ENCODE measurements at regions not wholly inside any gene's neighbourhood (a gene's known extent, or its start where the extent isn't known, plus 50 kb on each side); places are given as distances from the start of the nearest gene placed in this dataset.

DNA sequence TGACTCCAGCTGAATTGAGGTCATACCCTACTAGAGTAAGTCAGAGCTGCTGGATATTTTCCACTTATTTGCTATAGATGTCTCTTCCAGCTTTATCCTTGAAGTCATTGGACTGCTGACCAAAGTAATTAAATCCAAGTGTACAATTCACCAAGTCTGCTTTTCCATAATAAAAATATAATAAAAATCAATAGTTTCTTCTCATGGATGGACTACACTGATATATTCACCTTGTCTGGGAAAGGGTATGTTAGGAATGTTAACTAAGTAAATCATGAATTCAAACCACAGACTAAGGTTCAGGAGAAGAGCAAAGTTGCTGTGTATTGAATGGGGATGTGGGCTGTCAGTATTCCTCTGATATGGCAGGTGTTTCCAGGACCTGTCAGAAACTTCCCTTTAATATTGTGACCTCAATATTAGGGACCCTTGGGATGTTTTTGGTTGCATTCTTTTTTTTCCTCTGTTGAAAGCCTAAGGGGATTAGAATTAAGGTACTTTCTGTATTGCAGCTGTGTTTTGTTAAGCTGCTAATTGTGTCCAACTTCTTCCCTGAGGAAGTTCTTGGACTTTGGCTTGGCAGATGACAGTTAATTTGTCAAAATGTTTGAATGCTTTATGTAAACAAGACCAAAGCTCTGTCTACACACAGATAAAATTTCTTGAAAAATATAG, 284.0 kb downstream of the ATP23 start:
- Histone ChIP-seq H4K20me1 (ENCODE audit: low read depth, low read length) (no peaks in the 10 kb centered on the region), H3K36me3 (ENCODE audit: low read length) (no peaks in the 10 kb centered on the region), H3K9ac (ENCODE audit: low read length) (no peak overlapping the region), H2AFZ (ENCODE audit: low read depth, low read length, severe bottlenecking) (no peak overlapping the region), H3K4me3 (ENCODE audit: insufficient read depth, low read length, poor library complexity, severe bottlenecking) (no peak overlapping the region), H3K4me2 (ENCODE audit: low read depth, low read length, poor library complexity, severe bottlenecking) (no peak overlapping the region), H3K27me3 (ENCODE audit: low read length) (no peaks in the 10 kb centered on the region), H3K79me2 (ENCODE audit: insufficient read depth, low read length) (no peaks in the 10 kb centered on the region), H3F3A (ENCODE audit: insufficient read depth) (no peaks in the 10 kb centered on the region), H3K9me3 (ENCODE audit: insufficient read depth, low read length) (no peaks in the 10 kb centered on the region), H3K27ac (ENCODE audit: low read depth, low read length) (no peak overlapping the region), H3K9me2 (replicated peaks; ENCODE audit: insufficient read depth, low read length) (no peaks in the 10 kb centered on the region)
- TF ChIP-seq EZH2phosphoT487 (conservative IDR thresholded peaks at IDR 0.05; ENCODE audit: low read length): no peak
- TF ChIP-seq, protein P1, sequence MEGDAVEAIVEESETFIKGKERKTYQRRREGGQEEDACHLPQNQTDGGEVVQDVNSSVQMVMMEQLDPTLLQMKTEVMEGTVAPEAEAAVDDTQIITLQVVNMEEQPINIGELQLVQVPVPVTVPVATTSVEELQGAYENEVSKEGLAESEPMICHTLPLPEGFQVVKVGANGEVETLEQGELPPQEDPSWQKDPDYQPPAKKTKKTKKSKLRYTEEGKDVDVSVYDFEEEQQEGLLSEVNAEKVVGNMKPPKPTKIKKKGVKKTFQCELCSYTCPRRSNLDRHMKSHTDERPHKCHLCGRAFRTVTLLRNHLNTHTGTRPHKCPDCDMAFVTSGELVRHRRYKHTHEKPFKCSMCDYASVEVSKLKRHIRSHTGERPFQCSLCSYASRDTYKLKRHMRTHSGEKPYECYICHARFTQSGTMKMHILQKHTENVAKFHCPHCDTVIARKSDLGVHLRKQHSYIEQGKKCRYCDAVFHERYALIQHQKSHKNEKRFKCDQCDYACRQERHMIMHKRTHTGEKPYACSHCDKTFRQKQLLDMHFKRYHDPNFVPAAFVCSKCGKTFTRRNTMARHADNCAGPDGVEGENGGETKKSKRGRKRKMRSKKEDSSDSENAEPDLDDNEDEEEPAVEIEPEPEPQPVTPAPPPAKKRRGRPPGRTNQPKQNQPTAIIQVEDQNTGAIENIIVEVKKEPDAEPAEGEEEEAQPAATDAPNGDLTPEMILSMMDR (IDR thresholded peaks at IDR 0.05; ENCODE audit: insufficient read depth, low read length, poor library complexity, severe bottlenecking): no peak

DNA sequence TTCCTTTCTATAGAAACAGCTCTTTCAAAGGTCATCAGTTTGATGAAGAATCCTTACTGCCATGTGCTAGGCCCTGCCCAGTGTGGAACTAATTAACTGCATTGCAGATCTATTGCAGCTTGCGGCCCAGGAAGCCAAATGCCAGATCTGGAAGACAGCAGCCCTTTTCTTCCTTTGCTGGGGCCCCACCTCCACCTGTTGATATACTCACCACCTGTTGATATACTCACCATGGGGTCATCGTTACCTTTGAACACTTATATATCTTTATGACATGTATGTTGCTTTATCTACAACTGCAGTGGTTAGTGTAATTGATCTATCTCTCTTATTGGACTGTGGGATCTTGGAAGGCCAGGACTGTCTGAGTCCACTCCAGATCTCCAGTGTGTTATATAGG, 292.5 kb downstream of the ATP23 start:
- Histone ChIP-seq H3K4me2 (ENCODE audit: low read depth, low read length, poor library complexity, severe bottlenecking) (no peak overlapping the region), H3K79me2 (ENCODE audit: insufficient read depth, low read length) (no peaks in the 10 kb centered on the region), H3K9me2 (replicated peaks; ENCODE audit: insufficient read depth, low read length) (no peaks in the 10 kb centered on the region), H3K9me3 (ENCODE audit: insufficient read depth, low read length) (no peaks in the 10 kb centered on the region), H3K27me3 (ENCODE audit: low read length) (no peaks in the 10 kb centered on the region), H2AFZ (ENCODE audit: low read depth, low read length, severe bottlenecking) (no peak overlapping the region), H4K20me1 (ENCODE audit: low read depth, low read length) (no peaks in the 10 kb centered on the region), H3F3A (ENCODE audit: insufficient read depth) (no peaks in the 10 kb centered on the region), H3K27ac (ENCODE audit: low read depth, low read length) (no peak overlapping the region), H3K9ac (ENCODE audit: low read length) (no peak overlapping the region), H3K36me3 (ENCODE audit: low read length) (no peaks in the 10 kb centered on the region), H3K4me3 (ENCODE audit: insufficient read depth, low read length, poor library complexity, severe bottlenecking) (no peak overlapping the region)
- TF ChIP-seq, protein P1 (IDR thresholded peaks at IDR 0.05; ENCODE audit: insufficient read depth, low read length, poor library complexity, severe bottlenecking): no peak
- TF ChIP-seq EZH2phosphoT487 (conservative IDR thresholded peaks at IDR 0.05; ENCODE audit: low read length): no peak

DNA sequence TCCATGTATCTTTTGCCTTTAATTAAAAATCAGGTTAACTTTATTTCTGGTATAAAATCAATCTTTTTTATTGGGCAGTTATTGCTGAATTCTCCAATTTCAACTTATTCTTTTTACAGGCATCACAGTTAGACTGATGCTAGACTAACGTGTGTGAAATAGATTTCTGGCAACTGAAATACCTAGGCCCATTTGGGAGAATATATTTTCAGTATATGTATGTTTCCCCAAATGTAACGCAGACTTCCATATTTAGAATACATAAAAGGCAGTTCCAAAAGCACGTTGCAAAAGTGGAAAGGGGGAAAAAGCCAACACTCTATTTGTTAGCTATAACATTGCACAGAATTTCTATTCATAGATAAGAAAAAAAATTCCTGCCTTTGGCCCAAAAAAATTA, 297.0 kb downstream of the ATP23 start:
- H3K9me2 ChIP-seq (replicated peaks; ENCODE audit: insufficient read depth, low read length): no peaks in the 10 kb centered on the region
- no peak for TF ChIP-seq EZH2phosphoT487 (conservative IDR thresholded peaks at IDR 0.05; ENCODE audit: low read length)
- TF ChIP-seq, protein P1 (IDR thresholded peaks at IDR 0.05; ENCODE audit: insufficient read depth, low read length, poor library complexity, severe bottlenecking): no peak
- H3F3A ChIP-seq (ENCODE audit: insufficient read depth): no peaks in the 10 kb centered on the region
- no peak overlapping the region for H3K4me3 ChIP-seq (ENCODE audit: insufficient read depth, low read length, poor library complexity, severe bottlenecking)
- H3K9ac ChIP-seq (ENCODE audit: low read length): no peak overlapping the region
- H4K20me1 ChIP-seq (ENCODE audit: low read depth, low read length): no peaks in the 10 kb centered on the region
- H3K36me3 ChIP-seq (ENCODE audit: low read length): no peaks in the 10 kb centered on the region
- no peak overlapping the region for H2AFZ ChIP-seq (ENCODE audit: low read depth, low read length, severe bottlenecking)
- H3K27ac ChIP-seq (ENCODE audit: low read depth, low read length): no peak overlapping the region
- H3K9me3 ChIP-seq (ENCODE audit: insufficient read depth, low read length): no peaks in the 10 kb centered on the region
- no peaks in the 10 kb centered on the region for H3K27me3 ChIP-seq (ENCODE audit: low read length)
- no peak overlapping the region for H3K4me2 ChIP-seq (ENCODE audit: low read depth, low read length, poor library complexity, severe bottlenecking)
- H3K79me2 ChIP-seq (ENCODE audit: insufficient read depth, low read length): no peaks in the 10 kb centered on the region
